B cell (primary cell): ENCODE measurements at regions not wholly inside any gene's neighbourhood (a gene's known extent, or its start where the extent isn't known, plus 50 kb on each side); places are given as distances from the start of the nearest gene placed in this dataset.

Experiments used
- CTCF ChIP-seq: fragments of 200-600 bp; IDR thresholded peaks from one replicate; pipeline ENCODE4 v1.8.0; 2022; ENCODE audit warnings: antibody characterized with exemption, mild to moderate bottlenecking
- EZH2 ChIP-seq: IDR thresholded peaks from 2 replicates; pipeline ENCODE4 v1.6.1; 2012; ENCODE audit warnings: borderline replicate concordance, low read depth, mild to moderate bottlenecking, moderate library complexity, low read length; ENCODE audit not compliant: insufficient read depth, poor library complexity, severe bottlenecking

GRCh38 chr10:31083765-31084184 lies 52.1 kb upstream of the ZNF438 start:
- TF ChIP-seq CTCF = peak; percentile 29
- TF ChIP-seq EZH2 = no peak
